ENCODE measurements at regions not wholly inside any gene's neighbourhood (a gene's known extent, or its start where the extent isn't known, plus 50 kb on each side); places are given as distances from the start of the nearest gene placed in this dataset.

- no peak for TF ChIP-seq YY1 (IDR thresholded peaks at IDR 0.05; ENCODE audit: insufficient read depth, insufficient read length)
- TF ChIP-seq ZNF274 (IDR thresholded peaks at IDR 0.05; ENCODE audit: low read depth, low read length), result no peak
- no peak for TF ChIP-seq SUZ12 (IDR thresholded peaks at IDR 0.05; ENCODE audit: extremely low read depth, insufficient read depth, insufficient read length)
Measured at GRCh38 chr14:58941629-58942028, 246.8 kb upstream of the DAAM1 start.

Measured in NT2/D1 (cell line).